CD4-positive, alpha-beta T cell treated with Interleukin-12 subunit alpha and Interleukin-12 subunit beta, for 1 hour (primary cell): ENCODE measurements at regions not wholly inside any gene's neighbourhood (a gene's known extent, or its start where the extent isn't known, plus 50 kb on each side); places are given as distances from the start of the nearest gene placed in this dataset.

Experiments
- DNase-seq: peaks from one replicate; pipeline ENCODE4 v3.0.0-alpha.2; 2020

DNA sequence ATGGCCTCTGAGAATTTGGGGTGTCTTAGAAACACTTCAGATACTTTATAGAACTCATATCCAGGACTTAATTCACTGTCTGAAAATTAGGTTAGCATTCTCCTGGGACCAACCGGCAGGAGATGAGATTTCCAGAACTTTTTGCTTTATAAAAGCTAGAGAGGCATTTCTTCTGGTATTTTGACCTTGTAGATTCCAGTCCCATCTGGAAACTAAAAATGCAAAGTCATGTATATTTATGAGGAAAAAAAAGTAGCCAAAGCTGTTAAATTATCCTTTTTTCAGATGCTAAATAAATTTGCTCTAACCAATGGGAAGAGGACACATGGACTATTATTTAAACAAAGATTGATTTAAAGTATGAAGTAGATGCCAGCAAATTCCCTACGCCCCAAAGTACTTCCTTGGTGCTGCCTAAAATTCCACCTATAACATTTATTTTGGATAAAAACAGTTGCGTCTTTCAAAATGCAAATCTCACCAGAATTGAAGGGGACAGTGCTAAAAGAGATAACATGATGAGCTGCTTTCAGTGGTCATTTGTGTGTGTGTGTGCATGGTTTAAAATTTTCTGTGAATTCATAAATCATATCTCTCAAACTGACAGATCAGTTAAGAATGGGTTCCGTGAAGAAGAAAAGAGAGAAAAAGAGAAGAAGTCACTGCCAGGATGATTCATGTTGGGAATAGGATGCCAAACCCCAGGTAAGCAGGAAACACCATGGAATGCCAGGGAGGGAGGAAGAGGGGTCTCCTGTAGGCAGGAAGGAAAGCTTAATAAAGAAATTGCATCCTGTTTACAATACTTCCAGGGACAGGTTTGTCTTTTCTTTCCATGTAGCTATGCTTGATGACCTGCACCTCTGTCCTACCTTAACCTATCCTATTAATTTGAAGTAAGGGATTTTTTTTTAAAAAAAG lies 97.7 kb upstream of the RGS6 start:
- no peak for DNase-seq

DNA sequence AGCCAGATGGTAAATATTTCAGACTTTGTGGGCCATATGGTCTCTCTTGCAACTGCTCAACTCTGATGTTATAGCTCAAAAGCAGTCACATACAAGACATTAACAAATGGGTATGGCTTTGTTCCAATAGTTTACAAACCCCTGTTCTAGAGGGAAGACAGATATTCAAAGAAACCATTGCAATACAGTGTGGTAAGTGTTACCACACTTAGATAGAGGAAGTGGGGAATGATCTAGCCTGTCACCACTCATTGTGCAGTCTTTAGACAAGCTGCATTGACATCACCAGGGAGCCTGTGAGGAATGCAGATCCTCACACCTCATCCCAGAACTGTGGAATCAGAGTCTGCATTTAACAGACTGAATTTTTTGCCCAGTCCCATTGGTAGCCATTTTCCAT lies 80.0 kb upstream of the RGS6 start:
- DNase-seq, result no peak

DNA sequence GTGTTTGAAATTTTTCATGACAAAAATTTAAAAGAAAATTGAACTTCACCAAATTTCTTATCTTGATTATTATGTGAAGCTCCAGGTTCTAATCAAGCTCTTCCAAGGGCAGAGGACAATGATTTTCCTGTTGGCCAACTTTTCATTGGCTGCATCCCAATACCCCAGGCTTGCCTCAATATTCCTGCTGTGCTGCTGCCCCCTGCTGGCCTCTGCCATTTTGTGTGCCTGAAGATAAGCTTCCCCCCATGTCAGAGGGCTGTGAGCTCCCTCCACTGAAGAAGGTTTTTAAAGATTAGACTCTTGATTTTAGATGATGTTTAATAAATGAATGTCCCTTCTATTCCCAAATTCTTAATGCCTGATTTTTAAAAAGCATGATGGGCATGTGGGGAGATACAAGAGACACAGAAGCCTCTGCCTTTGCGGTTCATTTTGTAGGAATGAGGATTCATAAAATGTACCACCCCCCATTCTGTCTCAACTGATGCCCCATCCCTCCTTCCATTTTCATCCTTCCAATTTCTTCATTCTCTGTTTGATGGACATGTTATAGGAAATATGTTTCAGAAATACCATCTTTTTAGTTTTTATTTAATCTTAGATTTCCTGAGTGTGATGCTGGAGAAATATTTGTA lies 76.7 kb upstream of the RGS6 start:
- peak; percentile 27 for DNase-seq

DNA sequence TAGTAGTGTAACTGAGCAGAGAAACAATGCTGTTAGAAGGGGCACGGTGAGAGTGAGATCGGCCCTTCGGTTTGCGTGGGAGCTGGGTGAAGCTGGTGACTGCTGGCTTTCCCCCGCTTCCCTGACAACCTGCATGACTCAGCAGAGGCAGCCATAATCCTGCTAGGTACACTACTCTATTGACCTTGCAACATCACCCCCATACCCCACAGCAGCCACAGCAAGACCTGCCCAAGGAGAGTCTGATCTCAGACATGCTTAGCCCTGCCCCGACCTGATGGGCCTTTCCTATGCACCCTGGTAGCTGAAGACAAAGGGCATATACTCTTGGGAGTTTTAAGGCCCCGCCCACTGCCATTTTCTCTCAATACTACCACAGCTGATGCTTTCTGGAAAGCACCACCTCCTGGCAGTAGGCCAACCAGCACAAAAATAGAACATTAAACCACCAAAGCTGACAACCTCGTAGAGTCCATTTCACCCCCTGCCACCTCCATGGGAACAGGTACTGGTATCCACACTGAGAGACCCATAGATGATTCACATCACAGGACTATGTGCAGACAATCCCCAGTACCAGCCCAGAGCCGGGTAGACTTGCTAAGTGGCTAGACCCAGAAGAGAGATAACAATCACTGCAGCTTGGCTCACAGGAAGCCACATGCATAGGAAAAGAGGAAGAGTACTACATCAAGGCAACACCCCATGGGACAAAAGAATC lies 75.9 kb upstream of the RGS6 start:
- DNase-seq, result no peak

GRCh38 chr14:71863049-71863448 lies 69.2 kb upstream of the RGS6 start:
- no peak for DNase-seq

DNA sequence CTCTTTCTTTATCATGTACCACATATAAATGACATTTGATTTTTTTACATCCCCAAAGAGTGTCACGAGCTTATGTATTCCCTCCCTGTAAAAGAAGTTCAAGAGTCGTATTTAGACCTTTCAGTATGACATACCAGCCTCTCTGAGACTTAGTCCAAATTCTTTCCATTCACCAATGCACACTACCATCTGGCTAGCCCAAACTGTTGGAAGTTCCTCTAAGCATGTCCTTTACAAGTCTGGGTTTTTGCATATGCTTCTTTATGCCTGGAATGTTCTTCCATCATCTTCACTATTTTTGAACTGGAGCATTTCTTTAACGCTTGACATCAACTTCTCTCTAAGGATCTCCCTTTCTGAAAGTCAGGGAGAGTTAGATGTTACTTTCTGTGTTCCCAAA lies 68.5 kb upstream of the RGS6 start:
- no peak for DNase-seq
